HEK293T (cell line): ENCODE measurements at regions not wholly inside any gene's neighbourhood (a gene's known extent, or its start where the extent isn't known, plus 50 kb on each side); places are given as distances from the start of the nearest gene placed in this dataset.

Experiments
- ARNT ChIP-seq: fragments of 450-650 bp; IDR thresholded peaks from 2 replicates; pipeline ENCODE4 v1.6.1; 2017; ENCODE audit warnings: mild to moderate bottlenecking
- BHLHE40 ChIP-seq: fragments of 450-650 bp; IDR thresholded peaks from 2 replicates; pipeline ENCODE4 v1.6.1; 2016; ENCODE audit warnings: mild to moderate bottlenecking, moderate library complexity, borderline replicate concordance
- CTBP1 ChIP-seq: fragments of 450-650 bp; IDR thresholded peaks from 2 replicates; pipeline ENCODE4 v1.6.1; 2016; ENCODE audit warnings: borderline replicate concordance
- ELF4 ChIP-seq: fragments of 450-650 bp; IDR thresholded peaks from 2 replicates; pipeline ENCODE4 v1.6.1; 2017; ENCODE audit warnings: antibody characterized with exemption
- FOXA1 ChIP-seq: fragments of 450-650 bp; IDR thresholded peaks from 2 replicates; pipeline ENCODE4 v1.6.1; 2016; ENCODE audit warnings: mild to moderate bottlenecking
- FOXM1 ChIP-seq: fragments of 450-650 bp; IDR thresholded peaks from 2 replicates; pipeline ENCODE4 v1.6.1; 2017; ENCODE audit warnings: mild to moderate bottlenecking, borderline replicate concordance
- HDGF ChIP-seq: fragments of 450-650 bp; IDR thresholded peaks from 2 replicates; pipeline ENCODE4 v1.6.1; 2017; ENCODE audit warnings: antibody characterized with exemption, borderline replicate concordance
- L3MBTL2 ChIP-seq: fragments of 450-650 bp; conservative IDR thresholded peaks from 2 replicates; pipeline ENCODE4 v1.6.1; 2016; ENCODE audit warnings: mild to moderate bottlenecking
- LEF1 ChIP-seq: fragments of 450-650 bp; IDR thresholded peaks from 2 replicates; pipeline ENCODE4 v1.6.1; 2017; ENCODE audit warnings: mild to moderate bottlenecking, borderline replicate concordance
- NFRKB ChIP-seq: fragments of 450-650 bp; IDR thresholded peaks from 2 replicates; pipeline ENCODE4 v1.6.1; 2016; ENCODE audit warnings: mild to moderate bottlenecking, moderate library complexity
- SP1 ChIP-seq: fragments of 450-650 bp; IDR thresholded peaks from 2 replicates; pipeline ENCODE4 v1.6.1; 2017
- SUZ12 ChIP-seq: fragments of 450-650 bp; IDR thresholded peaks from 2 replicates; pipeline ENCODE4 v1.6.1; 2016; ENCODE audit warnings: mild to moderate bottlenecking
- ZNF384 ChIP-seq: fragments of 450-650 bp; IDR thresholded peaks from 2 replicates; pipeline ENCODE4 v1.6.1; 2016

- TF ChIP-seq SP1 (no peak), ZNF384 (no peak), SUZ12 (no peak), ARNT (no peak), HDGF (no peak), NFRKB (no peak), FOXM1 (no peak), BHLHE40 (no peak), ELF4 (no peak), FOXA1 (no peak), CTBP1 (no peak), LEF1 (no peak), L3MBTL2 (no peak)
Observed at GRCh38 chr3:134095005-134095404, 65.3 kb upstream of the SLCO2A1 start.
